GM12874 (cell line): ENCODE measurements at regions not wholly inside any gene's neighbourhood (a gene's known extent, or its start where the extent isn't known, plus 50 kb on each side); places are given as distances from the start of the nearest gene placed in this dataset.

Experiments used
- TF ChIP-seq, protein P1 (sequence below): IDR thresholded peaks from 2 replicates; pipeline ENCODE4 v1.5.1; 2011; ENCODE audit warnings: low read depth, mild to moderate bottlenecking, control low read depth, low read length, moderate library complexity; ENCODE audit not compliant: insufficient read depth

DNA sequence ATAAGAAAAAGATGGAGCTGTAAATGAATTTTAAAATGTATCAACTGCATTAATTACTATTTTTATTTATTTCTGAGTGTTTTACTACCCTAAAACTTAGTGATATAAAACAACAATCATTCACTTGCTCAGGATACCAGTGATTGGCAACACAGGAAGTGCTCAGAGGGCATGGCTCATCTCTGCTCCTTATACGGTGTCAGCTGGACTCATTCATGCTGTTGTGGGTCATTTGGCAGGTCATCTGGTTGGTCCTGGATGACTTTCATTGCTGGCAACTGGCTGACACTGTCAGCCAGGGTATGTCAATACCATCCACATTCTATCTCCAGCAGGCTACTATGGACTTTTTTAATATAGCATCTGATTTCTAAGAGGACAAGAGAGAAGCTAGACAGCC is 689.6 kb upstream of the NECTIN3 start:
- TF ChIP-seq, protein P1, sequence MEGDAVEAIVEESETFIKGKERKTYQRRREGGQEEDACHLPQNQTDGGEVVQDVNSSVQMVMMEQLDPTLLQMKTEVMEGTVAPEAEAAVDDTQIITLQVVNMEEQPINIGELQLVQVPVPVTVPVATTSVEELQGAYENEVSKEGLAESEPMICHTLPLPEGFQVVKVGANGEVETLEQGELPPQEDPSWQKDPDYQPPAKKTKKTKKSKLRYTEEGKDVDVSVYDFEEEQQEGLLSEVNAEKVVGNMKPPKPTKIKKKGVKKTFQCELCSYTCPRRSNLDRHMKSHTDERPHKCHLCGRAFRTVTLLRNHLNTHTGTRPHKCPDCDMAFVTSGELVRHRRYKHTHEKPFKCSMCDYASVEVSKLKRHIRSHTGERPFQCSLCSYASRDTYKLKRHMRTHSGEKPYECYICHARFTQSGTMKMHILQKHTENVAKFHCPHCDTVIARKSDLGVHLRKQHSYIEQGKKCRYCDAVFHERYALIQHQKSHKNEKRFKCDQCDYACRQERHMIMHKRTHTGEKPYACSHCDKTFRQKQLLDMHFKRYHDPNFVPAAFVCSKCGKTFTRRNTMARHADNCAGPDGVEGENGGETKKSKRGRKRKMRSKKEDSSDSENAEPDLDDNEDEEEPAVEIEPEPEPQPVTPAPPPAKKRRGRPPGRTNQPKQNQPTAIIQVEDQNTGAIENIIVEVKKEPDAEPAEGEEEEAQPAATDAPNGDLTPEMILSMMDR = no peak

DNA sequence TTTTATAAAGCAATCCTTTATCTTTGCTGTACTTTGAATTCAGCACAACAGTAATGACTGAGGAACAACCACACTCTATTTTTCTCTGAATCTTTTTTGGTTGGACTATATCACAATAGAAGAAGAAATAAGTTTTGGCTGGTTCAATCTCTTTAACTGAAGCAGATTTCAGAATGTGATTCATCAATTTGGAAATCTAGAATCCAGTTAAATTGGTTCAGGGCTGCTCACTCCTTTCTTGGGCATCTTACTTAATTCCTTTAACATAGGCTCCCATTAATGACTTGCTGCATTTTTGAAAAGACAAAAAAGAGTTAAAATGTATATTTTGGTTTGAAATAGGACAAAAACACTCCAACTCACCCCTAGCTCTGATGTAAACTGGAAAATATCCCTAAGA is 688.3 kb upstream of the NECTIN3 start:
- TF ChIP-seq, protein P1 = no peak

DNA sequence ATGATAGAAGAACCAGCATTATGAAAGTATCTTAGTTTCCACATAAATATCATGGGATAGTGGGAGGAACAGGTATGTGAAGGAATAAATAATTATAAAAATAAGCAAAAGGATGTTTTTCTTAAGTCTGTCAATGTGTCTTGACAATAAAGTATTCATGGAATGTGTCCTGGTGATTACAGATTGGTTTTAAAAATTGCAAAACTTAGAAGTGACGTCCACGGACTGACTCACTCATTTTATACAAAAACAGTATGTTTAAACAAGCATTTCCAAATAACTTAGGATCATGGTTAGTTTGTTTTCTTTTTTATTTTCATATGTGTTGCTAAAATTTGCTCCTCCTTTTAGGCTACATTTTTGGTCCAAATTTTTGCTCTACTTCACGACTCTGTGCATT is 687.0 kb upstream of the NECTIN3 start:
- TF ChIP-seq, protein P1 = no peak

DNA sequence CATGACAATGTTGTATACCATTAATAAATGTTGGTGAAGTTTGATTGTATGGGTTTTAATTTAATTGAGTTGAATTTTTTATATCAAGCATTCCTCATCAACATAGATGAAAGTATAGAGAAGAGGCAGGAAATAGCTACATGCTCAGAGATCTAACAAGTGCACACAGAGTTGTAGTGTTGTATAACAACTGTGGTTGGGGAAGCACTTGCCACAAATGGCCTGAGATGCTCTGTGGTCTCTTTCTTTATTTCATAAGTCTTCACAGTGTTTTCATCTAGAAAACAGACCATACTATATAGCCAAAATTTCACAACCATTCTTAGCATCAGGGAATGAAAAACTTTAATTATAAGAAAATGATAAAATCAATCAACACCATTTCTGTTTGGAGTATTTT is 682.6 kb upstream of the NECTIN3 start:
- TF ChIP-seq, protein P1 = no peak

DNA sequence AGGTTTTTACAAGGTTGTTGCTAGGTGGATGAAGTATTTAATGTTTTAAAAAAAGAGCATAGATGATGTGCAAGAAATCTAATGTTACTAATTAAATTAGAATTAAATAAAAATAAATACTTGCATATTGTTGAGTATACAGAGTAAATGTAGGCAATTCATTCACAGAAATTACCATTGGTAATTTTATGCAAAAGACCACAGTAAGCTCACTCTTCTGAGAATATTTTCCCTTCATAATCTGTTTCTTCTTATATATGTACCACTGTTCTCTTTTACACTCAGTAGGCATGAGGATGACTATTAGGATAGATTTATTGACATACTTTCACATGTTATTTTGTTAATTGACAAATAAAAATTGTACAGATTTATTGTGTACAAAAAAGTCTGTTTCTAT is 681.2 kb upstream of the NECTIN3 start:
- TF ChIP-seq, protein P1 = no peak

DNA sequence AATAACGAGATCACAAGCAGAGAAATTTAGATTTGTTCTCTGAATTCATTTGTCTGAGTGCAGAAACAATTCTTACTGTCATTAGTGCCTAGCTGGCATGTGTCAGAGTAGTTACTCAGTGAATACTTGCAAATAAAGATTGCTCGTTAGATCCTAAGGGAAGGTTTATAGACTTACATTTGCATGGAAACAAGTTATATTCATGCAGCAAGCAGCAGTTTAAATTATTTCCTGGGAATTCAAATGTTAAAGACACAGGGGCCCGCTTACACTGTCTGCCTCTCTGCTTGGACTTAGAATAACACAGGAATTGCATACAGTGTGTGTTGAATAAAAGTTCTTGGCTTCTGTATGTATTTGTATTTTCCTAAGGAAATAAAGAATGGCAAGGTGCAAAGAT is 680.6 kb upstream of the NECTIN3 start:
- TF ChIP-seq, protein P1 = no peak

DNA sequence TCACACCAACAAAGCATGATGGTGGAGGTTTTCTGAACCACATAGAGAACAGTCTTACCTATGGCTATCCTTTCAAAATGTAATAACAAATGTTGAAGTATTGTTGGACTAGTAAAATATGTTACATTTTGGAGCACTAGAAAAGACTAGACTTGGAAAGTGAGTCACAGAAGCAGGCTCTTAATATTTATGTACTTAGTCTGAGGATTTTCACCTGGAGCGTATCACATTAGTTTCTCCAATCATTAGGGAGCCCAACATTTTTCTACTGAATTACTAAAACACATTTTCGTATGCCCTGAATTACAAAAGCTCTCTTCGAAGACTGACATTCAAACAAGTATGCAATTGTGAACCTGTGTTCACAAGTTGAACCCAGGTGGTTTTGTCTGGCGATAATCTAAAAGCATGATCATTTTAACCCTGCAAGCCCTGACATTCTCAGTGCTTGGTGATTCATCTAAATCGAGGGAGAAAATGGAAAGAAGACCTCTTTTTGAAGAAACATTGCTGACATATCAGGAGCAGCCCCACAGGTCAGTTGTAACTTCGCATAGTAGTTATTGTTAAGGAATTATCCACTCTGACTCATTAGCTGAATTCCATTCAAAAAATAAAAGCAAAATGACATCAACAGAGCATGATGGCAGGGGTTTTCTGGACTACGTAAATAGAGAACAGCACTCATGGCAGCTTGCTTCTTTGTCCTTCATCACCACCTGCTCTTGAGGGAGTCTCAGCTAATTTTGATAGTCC is 679.8 kb upstream of the NECTIN3 start:
- TF ChIP-seq, protein P1 = no peak
